HG03175 (cell line): ENCODE measurements at regions not wholly inside any gene's neighbourhood (a gene's known extent, or its start where the extent isn't known, plus 50 kb on each side); places are given as distances from the start of the nearest gene placed in this dataset.

Experiments
- ATAC-seq: cut with Tn5 transposase; IDR thresholded peaks from one replicate; pipeline ENCODE4 v1.9.1; 2021; ENCODE audit warnings: mild to moderate bottlenecking, moderate library complexity; ENCODE audit not compliant: unreplicated experiment

DNA sequence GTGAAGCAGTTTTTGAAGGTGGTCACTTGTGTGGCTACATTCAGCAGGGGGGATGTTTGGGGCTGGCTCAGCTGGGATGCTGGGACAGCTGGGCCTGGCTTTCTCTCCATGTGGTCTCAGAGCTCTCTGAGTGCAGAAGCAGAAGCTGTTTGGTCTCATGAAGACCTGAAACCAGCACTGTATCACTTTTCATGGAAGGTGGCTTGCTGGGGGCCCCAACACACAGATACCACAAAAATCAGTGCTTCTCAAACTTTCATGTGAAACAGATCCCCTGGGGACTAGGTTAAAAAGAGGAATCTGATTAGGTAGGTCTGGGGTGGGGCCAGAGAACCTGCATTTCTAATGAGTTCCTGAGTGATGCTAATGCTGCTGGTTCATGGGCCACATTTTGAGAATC, 347.3 kb downstream of the DHX35 start:
- no peak for ATAC-seq

DNA sequence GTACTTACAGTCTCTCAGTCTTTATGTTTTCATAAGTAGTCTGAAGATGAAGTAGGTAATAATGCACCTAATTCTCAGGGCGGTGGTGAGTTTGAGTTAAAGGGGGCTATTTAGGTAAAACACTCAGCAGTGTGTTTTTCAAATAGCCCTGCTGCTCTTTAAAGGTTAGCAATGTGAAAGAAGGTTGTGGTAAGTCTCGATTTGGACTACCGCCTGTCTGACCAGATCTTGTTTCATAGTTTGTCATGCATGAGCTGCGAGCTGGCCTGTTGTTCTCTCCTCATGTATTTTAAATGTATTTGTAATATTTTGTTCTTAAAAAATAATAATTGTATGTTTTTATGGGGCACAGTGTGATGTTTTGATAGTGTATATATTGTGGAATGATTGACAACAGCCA, 340.2 kb downstream of the DHX35 start:
- ATAC-seq: no peak

DNA sequence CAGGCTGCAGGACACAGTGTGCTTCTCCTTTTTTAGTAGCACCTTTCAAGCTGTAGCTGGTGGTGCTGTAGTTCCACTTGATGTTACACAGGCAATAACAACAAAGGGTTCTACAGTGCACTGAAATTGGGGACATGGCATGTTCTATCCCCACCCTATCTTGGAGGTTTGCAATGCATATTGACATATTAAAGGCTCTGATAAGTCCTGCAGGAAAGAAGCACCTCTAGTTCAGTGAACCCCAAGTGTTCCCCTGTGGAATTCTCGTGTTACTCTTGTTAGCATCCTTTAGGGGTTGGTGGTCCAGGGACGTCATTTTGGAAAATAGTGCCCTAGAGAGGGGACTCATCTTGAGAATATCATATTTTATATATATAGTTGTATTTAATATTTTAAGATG, 337.6 kb downstream of the DHX35 start:
- ATAC-seq: no peak

DNA sequence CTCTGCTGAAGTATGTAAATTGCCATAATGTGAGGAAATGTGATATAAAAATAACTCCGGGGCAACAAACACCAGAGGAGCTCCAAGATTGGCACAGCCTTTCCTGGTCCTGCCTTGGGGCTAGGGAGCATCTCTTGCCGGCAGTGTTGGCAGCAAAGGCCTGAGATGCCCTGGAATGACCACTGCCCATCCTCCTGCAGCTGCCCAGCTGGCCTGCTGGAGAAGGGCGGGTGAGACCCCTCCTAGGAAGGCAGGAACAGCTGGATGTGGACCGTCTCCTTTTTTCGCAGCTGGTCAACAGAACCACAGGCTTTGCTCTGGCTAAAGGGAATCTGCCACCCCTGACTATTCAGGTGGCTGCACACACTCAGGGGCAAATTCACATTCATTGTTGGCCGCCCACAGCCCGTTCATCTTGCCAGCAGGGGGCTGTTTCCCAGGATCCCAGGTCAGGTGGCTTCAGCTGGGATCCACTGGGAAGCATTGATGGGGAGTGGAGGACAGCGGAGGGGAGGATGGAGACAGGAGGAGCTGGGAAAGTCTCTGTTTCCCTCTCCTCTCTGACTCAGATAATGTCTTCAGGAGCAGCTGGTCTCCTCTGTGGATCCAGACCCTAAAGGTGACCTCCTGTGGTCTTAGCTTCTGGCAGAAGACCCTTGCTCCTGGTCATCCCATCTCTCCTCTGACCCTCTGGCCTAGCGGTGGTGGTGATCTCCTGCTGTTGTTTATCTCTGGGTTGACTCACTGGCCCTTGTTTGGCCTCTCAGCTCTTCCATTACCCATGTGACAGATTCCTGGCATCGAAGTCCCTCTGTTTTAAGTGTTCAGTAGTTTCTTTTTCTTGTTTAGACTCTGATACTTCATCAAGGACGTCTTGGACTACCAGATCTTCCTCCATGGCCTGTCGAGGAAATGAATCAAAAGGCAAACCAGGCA, 336.7 kb downstream of the DHX35 start:
- no peak for ATAC-seq

DNA sequence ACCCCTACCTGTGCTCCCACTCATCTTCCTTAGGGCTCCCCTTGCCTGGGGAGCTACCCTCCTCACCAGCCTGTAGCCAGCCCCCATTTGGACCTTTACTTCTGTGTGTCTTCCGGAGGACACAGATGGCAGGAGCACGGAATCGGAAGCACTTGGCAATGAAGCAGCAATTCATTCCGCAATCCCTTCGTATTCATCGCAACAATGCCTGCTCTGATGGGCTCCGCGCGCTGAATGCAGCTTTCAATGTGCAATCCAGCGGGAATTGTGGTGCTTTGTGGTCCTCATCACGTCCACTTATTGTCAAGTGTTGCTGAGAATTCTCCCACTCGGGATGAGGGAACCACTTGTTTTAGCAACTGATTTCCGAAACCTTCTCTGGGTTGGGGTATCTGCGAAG, 336.0 kb downstream of the DHX35 start:
- ATAC-seq: no peak

DNA sequence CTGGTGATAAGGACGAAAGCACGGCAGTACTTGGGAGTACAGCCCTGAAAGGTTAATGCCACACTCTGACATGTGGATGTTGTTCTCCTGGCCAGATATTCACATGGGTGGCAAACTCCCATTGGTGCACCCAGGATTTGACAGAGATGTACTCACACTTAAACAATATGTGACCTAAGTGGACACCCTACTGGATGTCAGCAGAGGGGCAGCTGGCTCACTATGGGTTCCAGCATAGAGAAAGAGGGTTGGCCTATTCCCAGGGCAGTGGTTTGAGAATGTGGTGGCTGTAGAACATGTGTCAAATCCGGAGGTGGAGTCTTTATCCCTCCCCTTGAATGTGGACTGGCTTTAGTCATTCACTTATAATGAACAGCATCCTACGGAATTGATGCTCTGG, 333.2 kb downstream of the DHX35 start:
- ATAC-seq: no peak

DNA sequence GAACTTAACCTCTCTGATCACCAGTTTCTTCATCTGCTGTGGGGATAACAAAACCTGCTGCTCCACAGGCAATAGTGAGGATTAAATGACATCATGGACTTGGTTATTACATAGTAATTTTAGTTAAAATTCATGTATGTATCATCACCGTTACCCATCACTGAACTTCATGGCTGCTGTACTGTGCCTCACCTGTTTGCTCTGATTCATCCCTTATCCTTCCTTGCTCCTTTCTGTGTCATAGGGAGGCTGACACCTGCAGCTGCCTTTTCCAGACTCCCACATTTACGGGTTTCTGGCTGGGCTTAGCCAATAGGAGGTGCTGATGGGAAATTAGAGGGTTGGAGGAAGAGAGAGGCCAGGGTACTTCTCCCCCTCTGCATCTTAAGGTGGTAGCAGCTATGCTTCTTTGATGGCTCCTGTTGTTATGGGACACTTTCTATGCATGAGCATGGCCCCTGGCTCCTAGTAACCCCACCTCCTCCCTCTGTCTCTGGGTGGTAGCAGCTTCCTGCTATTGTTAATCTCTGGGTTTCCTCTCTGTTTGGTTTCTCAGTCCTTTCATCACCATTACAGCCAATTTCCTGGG, 332.1 kb downstream of the DHX35 start:
- no peak for ATAC-seq

DNA sequence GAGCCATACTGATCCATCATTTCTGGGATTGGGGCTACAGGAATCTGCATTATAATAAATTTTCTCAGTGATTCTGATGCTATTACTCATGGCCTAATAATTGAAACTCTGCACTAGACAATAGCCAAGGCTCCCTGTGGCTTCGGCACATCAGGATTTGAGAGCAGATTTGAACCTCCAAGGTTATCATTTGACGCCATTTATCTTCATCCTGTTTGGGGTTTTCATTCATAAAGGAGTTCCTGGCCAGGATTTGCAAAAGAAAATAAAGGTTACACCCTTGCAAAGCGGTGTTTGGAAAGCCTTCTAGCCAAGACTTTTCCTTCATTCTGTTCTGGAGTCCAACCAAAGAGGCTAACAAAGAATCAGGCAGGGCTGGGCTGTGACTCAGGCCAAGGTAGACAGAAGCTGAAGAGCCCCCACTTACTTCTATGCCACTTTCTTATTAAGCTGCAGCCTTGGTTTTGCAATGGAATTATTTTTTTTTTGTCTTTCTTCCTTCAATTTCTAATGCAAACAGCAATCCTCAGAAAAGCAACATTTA, 330.1 kb downstream of the DHX35 start:
- no peak for ATAC-seq

DNA sequence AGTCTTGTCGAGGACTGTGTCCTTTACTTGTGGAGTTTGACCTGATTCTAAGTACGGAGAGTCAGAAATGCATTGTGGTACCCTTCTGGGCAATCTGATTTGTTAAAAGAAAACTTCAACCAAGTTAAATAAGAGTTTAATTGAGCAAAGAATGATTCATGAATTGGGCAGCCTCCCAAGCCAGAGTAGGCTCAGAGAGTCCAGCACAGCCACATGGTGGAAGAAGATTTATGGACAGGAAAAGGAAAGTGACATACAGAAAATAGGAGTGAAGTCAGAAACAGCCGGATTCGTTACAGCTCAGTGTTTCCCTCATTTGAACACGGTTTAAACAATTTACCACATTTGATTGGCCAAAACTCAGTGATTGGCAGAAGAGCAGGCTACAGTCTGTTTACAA, 329.2 kb downstream of the DHX35 start:
- no peak for ATAC-seq

DNA sequence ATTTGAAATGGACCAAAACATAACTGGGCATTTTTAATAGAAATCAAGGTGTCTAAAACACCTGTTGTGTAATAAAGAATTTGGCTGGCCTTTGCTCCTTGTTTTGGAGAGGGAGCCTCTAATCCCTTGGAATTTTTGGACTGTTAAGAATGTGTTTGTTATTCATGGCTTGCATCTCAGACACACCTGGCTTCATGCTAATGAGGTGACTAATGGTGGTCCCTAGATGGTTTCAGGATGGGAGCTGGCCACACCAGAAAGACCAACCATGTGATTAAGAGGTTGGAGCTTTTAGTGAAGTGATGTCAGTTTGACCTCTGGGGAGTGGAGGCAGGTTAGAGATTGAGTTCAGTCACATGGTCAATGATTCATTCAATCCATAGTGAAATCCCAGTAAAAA, 328.4 kb downstream of the DHX35 start:
- ATAC-seq: no peak

DNA sequence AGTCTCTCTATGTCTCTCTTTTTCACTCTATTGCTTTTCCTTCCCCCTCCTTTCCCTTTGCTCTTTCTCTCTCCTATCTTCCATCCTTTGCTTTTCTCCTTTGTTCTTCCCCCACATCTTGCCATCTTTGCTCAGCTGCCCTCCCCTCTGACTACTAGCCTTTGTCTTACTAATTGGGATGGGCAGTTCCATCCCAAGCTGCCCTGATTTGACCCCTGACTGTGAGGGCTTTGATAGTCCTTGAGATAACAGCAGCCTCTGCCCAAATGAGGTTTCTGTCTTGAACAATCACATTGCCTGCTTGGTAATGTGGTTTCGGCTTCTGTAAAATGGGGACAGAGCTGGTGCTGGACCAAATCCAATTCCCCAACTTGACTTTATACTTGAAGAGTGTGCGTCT, 327.7 kb downstream of the DHX35 start:
- ATAC-seq: no peak

DNA sequence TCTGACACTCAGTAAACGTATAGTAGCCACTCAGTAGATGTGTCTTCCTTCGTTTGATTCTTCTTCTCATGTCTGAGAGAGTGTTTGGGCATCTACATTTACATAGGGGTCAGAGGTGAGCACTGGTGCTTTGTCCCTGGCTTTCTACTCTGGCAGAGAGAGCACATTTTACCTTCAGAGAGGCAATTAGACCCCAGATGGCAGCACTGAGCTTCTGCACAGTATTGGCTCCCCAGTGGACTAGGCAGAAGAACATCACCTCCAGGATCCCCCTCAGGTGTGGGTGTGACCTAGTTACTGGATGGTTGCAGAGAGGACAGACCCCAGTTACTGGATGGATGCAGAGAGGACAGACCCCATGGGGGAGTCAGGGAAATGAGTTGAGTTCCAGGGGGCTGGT, 327.2 kb downstream of the DHX35 start:
- no peak for ATAC-seq

DNA sequence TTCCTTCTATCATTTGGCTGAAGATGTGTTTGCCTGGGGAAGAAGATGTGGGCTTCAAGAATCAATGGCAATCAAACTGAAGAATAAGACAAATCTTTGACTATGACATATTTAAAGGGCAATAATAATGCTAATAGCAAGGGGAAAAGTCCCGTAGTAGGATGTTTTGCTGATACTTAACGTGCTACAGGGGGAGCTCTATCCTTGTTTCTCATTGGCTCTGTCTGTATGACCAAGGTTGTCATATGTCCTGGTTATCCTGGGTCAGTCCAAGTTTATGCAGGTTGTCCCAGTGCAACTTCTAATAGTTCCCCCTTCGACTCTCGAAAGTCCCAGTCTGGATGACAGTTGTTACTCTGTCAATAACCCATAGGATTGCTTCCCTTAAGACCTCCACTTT, 321.3 kb downstream of the DHX35 start:
- ATAC-seq: no peak

DNA sequence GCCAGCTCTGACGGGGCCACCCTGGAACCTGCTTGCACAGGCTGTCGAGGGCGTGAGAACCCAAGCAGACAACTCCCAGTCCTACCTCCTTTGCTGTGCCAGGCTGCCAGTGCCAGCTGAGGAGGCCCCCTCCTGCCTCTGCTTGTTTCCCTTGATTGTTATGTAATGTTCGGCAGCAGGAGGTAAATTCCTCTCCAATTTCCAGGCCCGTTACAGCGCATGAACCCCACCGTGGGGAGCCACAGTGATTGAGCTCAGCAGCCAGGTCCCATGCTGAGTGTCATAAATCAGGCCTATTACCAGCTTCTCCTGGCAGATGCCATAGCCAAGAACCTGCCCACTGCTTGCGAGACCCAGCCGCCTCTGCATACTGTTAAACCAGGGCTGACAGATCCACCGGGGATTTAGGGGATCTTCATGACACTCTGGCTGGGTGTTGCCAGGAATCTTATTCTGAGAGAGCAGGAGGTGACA, 320.5 kb downstream of the DHX35 start:
- no peak for ATAC-seq

DNA sequence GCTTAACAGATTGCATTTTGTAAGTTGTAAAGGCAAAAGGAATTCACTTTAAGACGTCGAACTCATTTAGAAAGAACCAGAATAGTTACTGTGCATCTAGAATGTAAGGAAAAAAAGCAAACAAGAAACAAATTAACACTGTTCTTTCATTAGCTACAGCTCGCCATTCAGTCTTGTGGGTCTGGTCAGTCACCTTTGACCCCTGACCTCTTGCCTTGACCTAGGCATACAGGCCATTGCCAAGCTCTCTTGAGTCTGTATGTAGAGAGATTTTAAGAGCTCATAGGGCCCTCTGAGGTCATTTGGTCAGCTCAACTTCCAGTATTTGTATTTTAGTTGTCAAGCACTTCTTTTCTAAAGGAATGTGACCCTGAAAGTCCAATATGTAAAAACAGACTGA, 318.7 kb downstream of the DHX35 start:
- ATAC-seq: no peak

DNA sequence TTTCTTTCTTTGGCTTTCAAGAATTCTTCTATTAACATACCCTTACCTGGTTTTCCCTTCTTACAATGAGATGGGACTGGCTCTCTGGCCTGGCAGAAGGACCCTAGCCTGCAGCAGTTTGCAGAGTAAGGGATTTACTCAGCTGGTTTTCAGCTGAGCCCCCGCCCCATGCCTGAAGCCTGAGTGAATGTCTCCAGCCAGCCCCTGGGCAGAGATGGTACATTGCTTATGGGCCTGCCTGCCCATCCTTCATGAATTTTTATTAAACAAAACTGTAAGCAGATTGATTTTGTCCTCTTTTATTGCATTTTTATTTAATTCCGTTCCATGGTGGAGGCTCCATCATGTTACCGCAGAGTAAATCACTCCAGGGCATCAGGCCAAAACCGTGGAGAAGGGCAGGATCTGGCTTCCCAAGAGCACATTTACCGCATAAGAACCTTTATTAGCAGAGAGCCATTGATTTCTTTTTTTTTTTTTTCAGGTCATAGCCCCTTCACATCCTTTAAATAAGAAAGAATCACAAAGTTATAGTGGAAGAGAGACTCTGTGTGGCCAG, 316.2 kb downstream of the DHX35 start:
- ATAC-seq: no peak

DNA sequence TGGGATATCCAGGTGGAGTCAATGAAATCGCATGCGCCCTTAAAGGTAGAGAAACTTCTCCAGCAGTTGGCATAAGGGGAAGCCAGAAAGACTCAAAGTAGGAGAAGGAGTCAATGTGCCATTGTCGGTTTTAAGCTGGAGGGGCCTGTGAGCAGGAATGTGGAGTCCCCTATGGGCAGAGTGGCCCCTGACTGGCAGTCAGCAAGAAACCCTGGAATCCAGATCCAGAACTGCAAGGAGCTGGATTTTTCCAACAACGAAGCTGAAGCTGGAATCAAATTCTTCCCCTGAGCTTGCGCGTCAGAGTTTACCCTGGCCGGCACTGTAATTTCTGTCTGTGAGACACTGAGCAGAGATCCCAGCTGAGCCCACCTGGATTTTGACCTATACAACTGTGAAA, 315.0 kb downstream of the DHX35 start:
- ATAC-seq: no peak

DNA sequence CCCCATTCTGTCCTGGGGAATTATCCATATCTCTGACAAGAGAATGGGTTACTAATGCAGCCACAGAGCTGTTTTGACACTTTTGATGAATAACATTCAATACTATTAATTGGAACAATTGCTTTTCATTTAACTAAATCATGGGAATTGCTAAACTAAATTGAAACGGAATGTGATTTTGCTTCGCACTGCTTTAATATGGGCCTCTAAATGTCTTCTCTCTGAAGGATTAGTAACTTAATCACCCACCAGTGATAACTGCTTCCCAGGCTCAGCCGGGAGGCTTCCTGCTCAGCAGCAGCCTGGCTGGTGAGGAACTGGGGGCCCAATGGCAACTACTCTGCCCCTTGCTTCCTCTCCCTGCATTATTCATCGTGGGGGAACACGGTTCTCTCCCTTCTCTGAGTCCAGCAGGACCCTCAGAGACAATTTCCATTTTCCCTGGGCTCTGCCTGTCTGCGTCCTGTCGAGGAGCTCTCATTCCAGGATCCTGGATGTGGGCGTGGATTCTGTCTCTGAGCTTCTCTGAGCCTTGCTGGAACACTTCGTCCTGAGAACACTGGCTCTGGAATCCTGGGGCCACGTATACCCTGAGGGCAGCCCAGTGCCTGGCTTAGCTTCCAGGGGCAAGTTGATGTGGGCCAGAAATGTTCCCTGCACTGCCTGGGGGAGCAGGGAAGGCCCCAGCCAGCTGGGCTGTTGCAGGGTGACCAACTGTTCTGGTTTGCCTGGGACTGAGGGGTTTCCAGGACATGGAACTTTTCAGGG, 308.9 kb downstream of the DHX35 start:
- ATAC-seq: no peak

DNA sequence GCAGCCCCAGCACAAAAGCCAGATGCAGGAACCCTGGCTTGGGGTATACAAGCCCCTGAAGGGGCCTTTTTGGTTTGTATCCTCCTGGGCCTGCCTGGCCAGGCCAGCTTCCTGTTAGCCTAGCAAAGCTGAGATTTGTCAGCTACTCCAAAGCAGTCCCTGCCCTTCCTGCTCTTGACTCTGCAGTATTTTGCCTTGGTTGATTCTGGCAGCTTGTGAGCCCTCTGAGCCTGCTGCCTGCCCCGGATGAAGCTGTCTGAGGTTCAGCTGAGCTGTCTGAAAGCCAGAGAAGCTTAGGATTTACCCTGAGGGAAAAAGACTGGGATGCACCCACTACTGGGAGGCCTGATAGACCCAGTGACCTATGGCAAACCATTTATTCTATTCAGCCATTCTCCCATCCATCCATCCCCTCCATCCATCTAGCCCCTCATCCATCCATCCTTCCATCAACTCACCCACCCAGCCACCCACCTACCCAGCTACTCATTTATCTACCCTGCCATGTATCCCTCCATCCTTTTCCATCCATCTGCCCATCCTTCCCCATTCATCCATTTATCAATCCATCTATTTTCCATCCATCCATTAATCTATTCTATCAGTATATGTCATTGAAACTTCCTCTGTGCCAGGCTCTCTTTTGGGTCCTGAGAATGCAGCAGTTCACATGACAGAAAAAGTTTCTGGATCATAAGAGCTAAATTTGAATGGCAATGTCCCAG, 307.5 kb downstream of the DHX35 start:
- ATAC-seq: no peak

DNA sequence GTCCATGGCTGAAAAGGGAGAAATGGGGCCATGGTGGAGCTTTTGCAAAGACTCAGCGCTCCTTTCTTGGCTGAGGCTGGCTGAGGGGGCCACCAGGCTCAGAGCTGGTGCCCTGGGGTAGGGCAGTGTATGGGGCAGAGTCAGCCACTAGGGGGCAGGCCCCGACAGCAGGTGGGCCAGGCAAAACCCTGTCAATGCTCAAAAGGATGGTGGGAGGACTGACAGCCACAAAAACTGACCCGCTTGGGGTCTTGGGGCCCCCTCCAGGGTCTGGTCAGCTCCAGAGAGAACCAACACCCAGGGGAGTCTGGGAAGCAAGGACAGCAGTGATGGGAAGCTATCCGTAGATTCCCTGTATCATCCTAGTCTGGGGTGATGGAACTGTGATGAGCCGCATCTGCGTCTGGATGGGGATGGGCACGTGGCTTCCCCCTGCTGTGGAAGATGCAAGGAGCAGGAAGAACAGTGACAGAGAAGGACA, 306.9 kb downstream of the DHX35 start:
- ATAC-seq: peak; percentile 61
